ENCODE measurements at regions not wholly inside any gene's neighbourhood (a gene's known extent, or its start where the extent isn't known, plus 50 kb on each side); places are given as distances from the start of the nearest gene placed in this dataset.
"Not testable (repeated sequence)": the region's sequence is repeated elsewhere in the genome, so short reads cannot be mapped to it uniquely, and the experiment has no call there.

DNA sequence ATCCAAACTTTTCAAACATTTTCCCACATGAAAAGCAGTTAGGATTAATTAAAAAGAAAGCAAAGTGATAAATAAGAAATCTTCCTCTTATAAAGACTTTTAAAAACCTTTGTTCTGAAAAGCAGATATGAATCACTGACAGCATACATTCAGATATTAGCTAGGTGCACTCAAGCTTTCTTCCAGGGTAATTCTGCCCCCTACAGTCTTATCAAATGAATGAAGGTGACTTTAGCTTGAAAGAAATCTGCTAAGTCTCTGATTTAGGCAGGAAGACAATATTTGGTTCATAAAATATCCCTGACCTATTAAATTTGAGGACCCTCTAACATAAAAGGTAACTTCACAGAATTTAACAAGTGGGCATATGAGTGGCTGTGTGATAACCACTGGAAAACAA lies 209.1 kb upstream of the FAM47A start:
- H3K27ac ChIP-seq: no peak overlapping the region
- in situ Hi-C loops (cut with MboI; ENCODE audit: low sequenced_read_pairs in 4 of 4): no loop called here
- intact Hi-C loops (cut with DNase I; ENCODE audit: low total_unique reads): no loop called here
- DNase-seq: no peak
- H3K36me3 ChIP-seq: no peaks in the 10 kb centered on the region
- no peak for TF ChIP-seq POLR2A (IDR thresholded peaks at IDR 0.05)
- TF ChIP-seq, protein P1, sequence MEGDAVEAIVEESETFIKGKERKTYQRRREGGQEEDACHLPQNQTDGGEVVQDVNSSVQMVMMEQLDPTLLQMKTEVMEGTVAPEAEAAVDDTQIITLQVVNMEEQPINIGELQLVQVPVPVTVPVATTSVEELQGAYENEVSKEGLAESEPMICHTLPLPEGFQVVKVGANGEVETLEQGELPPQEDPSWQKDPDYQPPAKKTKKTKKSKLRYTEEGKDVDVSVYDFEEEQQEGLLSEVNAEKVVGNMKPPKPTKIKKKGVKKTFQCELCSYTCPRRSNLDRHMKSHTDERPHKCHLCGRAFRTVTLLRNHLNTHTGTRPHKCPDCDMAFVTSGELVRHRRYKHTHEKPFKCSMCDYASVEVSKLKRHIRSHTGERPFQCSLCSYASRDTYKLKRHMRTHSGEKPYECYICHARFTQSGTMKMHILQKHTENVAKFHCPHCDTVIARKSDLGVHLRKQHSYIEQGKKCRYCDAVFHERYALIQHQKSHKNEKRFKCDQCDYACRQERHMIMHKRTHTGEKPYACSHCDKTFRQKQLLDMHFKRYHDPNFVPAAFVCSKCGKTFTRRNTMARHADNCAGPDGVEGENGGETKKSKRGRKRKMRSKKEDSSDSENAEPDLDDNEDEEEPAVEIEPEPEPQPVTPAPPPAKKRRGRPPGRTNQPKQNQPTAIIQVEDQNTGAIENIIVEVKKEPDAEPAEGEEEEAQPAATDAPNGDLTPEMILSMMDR (IDR thresholded peaks at IDR 0.05 in 4 of 5, conservative IDR thresholded peaks at IDR 0.05 in 1 of 5): no peak
- no peak overlapping the region for H3K4me3 ChIP-seq
- no peaks in the 10 kb centered on the region for H3K9me3 ChIP-seq
- no peaks in the 10 kb centered on the region for H3K27me3 ChIP-seq
- H3K4me1 ChIP-seq: no peaks in the 10 kb centered on the region
- no peak for ATAC-seq

DNA sequence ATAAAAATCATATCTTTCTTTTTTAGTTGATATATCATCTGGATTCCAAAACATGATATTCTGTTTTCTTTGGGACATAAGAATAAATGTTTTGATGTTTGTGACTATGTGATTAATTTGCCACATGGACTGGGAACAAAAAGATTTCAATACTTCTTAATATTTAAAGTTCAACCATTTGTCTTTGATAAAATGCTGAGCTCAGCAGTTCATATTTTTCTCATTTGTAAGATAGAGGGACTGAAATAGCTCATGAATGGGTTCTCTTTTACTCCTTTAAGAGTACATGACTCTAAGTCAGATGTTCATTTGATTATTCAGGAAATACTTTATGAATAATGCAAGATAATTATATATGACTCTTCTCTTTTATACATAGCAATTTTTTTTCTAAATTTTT lies 205.9 kb upstream of the FAM47A start:
- Histone ChIP-seq H3K4me1 (no peaks in the 10 kb centered on the region), H3K36me3 (no peaks in the 10 kb centered on the region), H3K4me3 (no peak overlapping the region), H3K9me3 (no peaks in the 10 kb centered on the region), H3K27me3 (no peaks in the 10 kb centered on the region), H3K27ac (no peak overlapping the region)
- DNase-seq: no peak
- in situ Hi-C loops (cut with MboI; ENCODE audit: low sequenced_read_pairs in 4 of 4): no loop called here
- TF ChIP-seq, protein P1 (IDR thresholded peaks at IDR 0.05 in 4 of 5, conservative IDR thresholded peaks at IDR 0.05 in 1 of 5): no peak
- TF ChIP-seq POLR2A (IDR thresholded peaks at IDR 0.05): no peak
- intact Hi-C loops (cut with DNase I; ENCODE audit: low total_unique reads): no loop called here
- ATAC-seq: no peak

DNA sequence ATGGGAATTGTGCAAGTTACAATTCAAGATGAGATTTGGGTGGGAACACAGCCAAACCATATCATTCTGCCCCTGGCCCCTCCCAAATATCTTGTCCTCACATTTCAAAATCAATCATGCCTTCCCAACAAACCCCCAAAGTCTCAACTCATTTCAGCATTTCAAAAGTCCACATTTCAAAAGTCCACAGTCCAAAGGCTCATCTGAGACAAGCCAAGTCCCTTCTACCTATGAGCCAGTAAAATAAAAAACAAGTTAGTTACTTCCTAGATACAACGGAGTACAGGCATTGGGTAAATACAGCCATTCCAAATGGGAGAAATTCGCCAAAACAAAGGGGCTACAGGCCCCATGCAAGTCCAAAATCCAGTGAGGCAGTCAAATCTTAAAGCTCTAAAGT lies 203.3 kb upstream of the FAM47A start:
- DNase-seq; H3K9me3 ChIP-seq; H3K36me3 ChIP-seq; H3K27ac ChIP-seq; H3K27me3 ChIP-seq; in situ Hi-C loops (cut with MboI; ENCODE audit: low sequenced_read_pairs in 4 of 4); H3K4me1 ChIP-seq; intact Hi-C loops (cut with DNase I; ENCODE audit: low total_unique reads); ATAC-seq; H3K4me3 ChIP-seq: not testable (repeated sequence)

DNA sequence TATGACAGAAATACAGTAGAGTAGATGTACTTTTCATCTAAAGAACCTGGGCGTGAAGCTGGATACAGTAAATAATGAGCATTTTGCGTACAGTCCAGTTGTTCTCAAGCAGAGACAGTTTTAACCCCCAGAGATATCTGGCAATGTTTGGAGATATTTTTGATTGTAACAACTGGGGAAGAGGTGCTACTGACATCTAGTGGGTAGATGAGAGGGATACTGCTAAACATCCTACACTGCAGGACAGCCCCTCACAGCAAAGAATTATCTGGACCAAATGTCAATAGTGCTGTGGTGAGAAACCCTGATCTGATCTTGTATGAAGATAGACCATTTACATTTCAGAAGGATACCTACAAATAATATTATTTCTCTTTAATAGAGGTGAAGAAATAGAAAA lies 200.2 kb upstream of the FAM47A start:
- ATAC-seq (no peak), DNase-seq (no peak)
- no peaks in the 10 kb centered on the region for H3K4me1 ChIP-seq
- no peaks in the 10 kb centered on the region for H3K36me3 ChIP-seq
- no peaks in the 10 kb centered on the region for H3K9me3 ChIP-seq
- intact Hi-C loops (cut with DNase I; ENCODE audit: low total_unique reads): no loop called here
- no peak overlapping the region for H3K27ac ChIP-seq
- H3K4me3 ChIP-seq: no peak overlapping the region
- no peak for TF ChIP-seq POLR2A (IDR thresholded peaks at IDR 0.05)
- TF ChIP-seq, protein P1 (IDR thresholded peaks at IDR 0.05 in 4 of 5, conservative IDR thresholded peaks at IDR 0.05 in 1 of 5): no peak
- in situ Hi-C loops (cut with MboI; ENCODE audit: low sequenced_read_pairs in 4 of 4): no loop called here
- H3K27me3 ChIP-seq: no peaks in the 10 kb centered on the region

DNA sequence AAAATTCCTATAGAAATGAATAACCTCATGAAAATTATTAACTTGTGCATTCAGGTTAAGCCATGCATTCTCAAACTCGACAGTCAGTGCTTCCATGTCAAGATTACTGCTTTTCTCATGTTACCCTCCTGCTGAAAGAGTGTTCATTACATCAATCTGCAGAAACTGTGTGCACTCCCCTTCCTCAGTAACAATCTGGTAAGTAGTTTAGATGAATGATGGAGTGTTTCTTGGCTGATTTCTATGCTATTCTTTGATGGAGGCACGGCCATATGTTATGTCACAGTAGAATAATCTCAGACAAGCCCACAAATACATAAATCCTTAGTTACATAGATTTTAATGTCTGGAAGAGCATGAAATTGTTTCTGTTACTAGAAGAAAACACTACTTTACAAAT lies 193.3 kb upstream of the FAM47A start:
- no peak overlapping the region for H3K27ac ChIP-seq
- intact Hi-C loops (cut with DNase I; ENCODE audit: low total_unique reads) (no loop called here), in situ Hi-C loops (cut with MboI; ENCODE audit: low sequenced_read_pairs in 4 of 4) (no loop called here)
- no peaks in the 10 kb centered on the region for H3K27me3 ChIP-seq
- TF ChIP-seq POLR2A (IDR thresholded peaks at IDR 0.05): no peak
- TF ChIP-seq, protein P1 (IDR thresholded peaks at IDR 0.05 in 4 of 5, conservative IDR thresholded peaks at IDR 0.05 in 1 of 5): no peak
- no peaks in the 10 kb centered on the region for H3K9me3 ChIP-seq
- no peaks in the 10 kb centered on the region for H3K4me1 ChIP-seq
- DNase-seq (no peak), ATAC-seq (no peak)
- H3K36me3 ChIP-seq: no peaks in the 10 kb centered on the region
- no peak overlapping the region for H3K4me3 ChIP-seq

DNA sequence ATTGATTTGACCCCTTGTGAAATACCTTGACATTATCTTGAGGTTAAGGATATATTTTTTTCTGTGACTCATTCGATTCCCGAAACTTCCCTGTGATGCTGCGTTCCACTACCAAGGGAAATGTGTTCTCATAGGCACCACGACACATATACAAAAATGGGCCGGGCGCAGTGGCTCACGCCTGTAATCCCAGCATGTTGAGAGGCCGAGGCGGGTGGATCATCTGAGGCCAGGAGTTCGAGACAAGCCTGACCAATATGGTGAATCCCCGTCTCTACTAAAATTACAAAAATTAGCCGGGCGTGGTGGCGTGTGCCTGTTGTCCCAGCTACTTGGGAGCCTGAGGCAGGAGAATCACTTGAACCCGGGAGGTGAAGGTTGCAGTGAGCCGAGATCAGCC lies 188.3 kb upstream of the FAM47A start:
- DNase-seq; intact Hi-C loops (cut with DNase I; ENCODE audit: low total_unique reads); H3K36me3 ChIP-seq; H3K27me3 ChIP-seq; ATAC-seq; H3K4me3 ChIP-seq; H3K9me3 ChIP-seq; H3K27ac ChIP-seq; H3K4me1 ChIP-seq: not testable (repeated sequence)
- in situ Hi-C loops (cut with MboI; ENCODE audit: low sequenced_read_pairs in 4 of 4): loop anchor here in 1 of 4 donors (25.0 kb wide), 1 partner anchor 883 kb away; no protein-coding TSS in a partner anchor

Measured in gastrocnemius medialis (tissue), 4 donors.